GM12878 (cell line): ENCODE measurements at regions not wholly inside any gene's neighbourhood (a gene's known extent, or its start where the extent isn't known, plus 50 kb on each side); places are given as distances from the start of the nearest gene placed in this dataset.

Experiments used
- ATAC-seq: fragments of 200-7000 bp; cut with Tn5 transposase; 3 replicates; pipeline ENCODE4 v1.9.1; 2020; ENCODE audit warnings: mild to moderate bottlenecking, moderate library complexity
- BruUV-seq: library from RNA; stranded (reverse); fragments of 400-500 nt; replicated peaks from 2 replicates; lab custom pipeline; 2021; lab: Mats Ljungman, UMichigan
- CTCF ChIA-PET: fragments of 300-600 bp; sonication (Branson Sonifier 250); formaldehyde crosslinking; extraction: SDS; loops from one replicate; lab custom pipeline; 2021; ENCODE audit warnings: inconsistent platforms; lab: Yijun Ruan, JAX
- POLR2A ChIA-PET: fragments of 350-600 bp; formaldehyde crosslinking; extraction: SDS; loops from one replicate; lab custom pipeline; 2021; ENCODE audit warnings: inconsistent platforms; lab: Charles Lee
- RAD21 ChIA-PET: fragments of 300-600 bp; sonication (Branson Sonifier 250); formaldehyde crosslinking; loops from one replicate; lab custom pipeline; 2023; ENCODE audit warnings: antibody characterized with exemption; ENCODE audit not compliant: unreplicated experiment; lab: Charles Lee
- SMC1A ChIA-PET: fragments of 300-600 bp; sonication (Branson Sonifier 250); formaldehyde crosslinking; loops from one replicate; lab custom pipeline; 2023; ENCODE audit not compliant: unreplicated experiment, uncharacterized antibody; lab: Charles Lee
- DNase-seq: peaks from one replicate; pipeline ENCODE4 v3.0.0-alpha.2; 2011; ENCODE audit warnings: low read depth, low spot score
- FAIRE-seq: peaks from 3 replicates; lab custom pipeline; 2011; peaks lifted over from hg19 to GRCh38; lab: Jason Lieb, UNC
- H2AFZ ChIP-seq: 2 replicates; pipeline ENCODE4 v1.6.0; 2011; ENCODE audit warnings: low read depth, low read length, control low read depth; ENCODE audit not compliant: control insufficient read depth
- H3K27ac ChIP-seq: 2 replicates; pipeline ENCODE4 v1.5.1; 2011; ENCODE audit warnings: control low read depth; ENCODE audit not compliant: control insufficient read depth, insufficient read depth
- H3K27me3 ChIP-seq, 2 experiments: replicated peaks in 1 of 2; 2 replicates each; pipeline versions ENCODE4 v1.6.0 to v1.6.1; 2011; ENCODE audit warnings: low read length in 1 of 2; ENCODE audit not compliant: control insufficient read depth in 2 of 2, insufficient read depth in 2 of 2
- H3K36me3 ChIP-seq, 2 experiments: 2 replicates each; pipeline ENCODE4 v1.5.1; 2011; ENCODE audit warnings: low read length in 1 of 2; ENCODE audit not compliant: control insufficient read depth in 2 of 2, insufficient read depth in 2 of 2
- H3K4me1 ChIP-seq: 2 replicates; pipeline ENCODE4 v1.6.1; 2011; ENCODE audit warnings: mild to moderate bottlenecking, low read length, moderate library complexity, mixed read lengths; ENCODE audit not compliant: control insufficient read depth, insufficient read depth
- H3K4me2 ChIP-seq: 2 replicates; pipeline ENCODE4 v1.6.0; 2011; ENCODE audit warnings: control low read depth; ENCODE audit not compliant: control insufficient read depth, insufficient read depth
- H3K4me3 ChIP-seq: fragments of 200-600 bp; sonication (generic); 2 replicates; pipeline ENCODE4 v1.5.1; 2016
- H3K79me2 ChIP-seq: 2 replicates; pipeline ENCODE4 v1.6.0; 2011; ENCODE audit warnings: low read length; ENCODE audit not compliant: control insufficient read depth, insufficient read depth
- H3K9ac ChIP-seq: 2 replicates; pipeline ENCODE4 v1.8.0; 2011; ENCODE audit warnings: low read length, control low read depth, mixed read lengths; ENCODE audit not compliant: control insufficient read depth, insufficient read depth
- H3K9me3 ChIP-seq: replicated peaks from 3 replicates; pipeline ENCODE4 v1.5.1; 2011; ENCODE audit warnings: mild to moderate bottlenecking, low read length; ENCODE audit not compliant: control insufficient read depth, insufficient read depth
- H4K20me1 ChIP-seq: 2 replicates; pipeline ENCODE4 v1.6.0; 2011; ENCODE audit not compliant: control insufficient read depth, insufficient read depth
- IRF4 ChIP-seq: IDR thresholded peaks from 2 replicates; pipeline ENCODE4 v1.6.1; 2011; ENCODE audit warnings: low read depth, low read length
- JUNB ChIP-seq: IDR thresholded peaks from 2 replicates; pipeline ENCODE4 v1.6.1; 2016; ENCODE audit warnings: antibody characterized with exemption, mild to moderate bottlenecking
- PKNOX1 ChIP-seq: fragments of 450-650 bp; IDR thresholded peaks from 2 replicates; pipeline ENCODE4 v1.6.1; 2016; ENCODE audit warnings: mild to moderate bottlenecking
- RUNX3 ChIP-seq: IDR thresholded peaks from 2 replicates; pipeline ENCODE4 v1.6.1; 2012; ENCODE audit warnings: low read length, inconsistent platforms
- TARDBP ChIP-seq: IDR thresholded peaks from 2 replicates; pipeline ENCODE4 v1.6.1; 2016; ENCODE audit warnings: borderline replicate concordance
- WGBS: methylation state at CpG from one replicate; pipeline ENCODE4 v1.1.6; 2016; ENCODE audit warnings: low lambda C conversion rate; ENCODE audit not compliant: insufficient replicate concordance, insufficient coverage; ENCODE audit errors: missing lambda C conversion rate; 5-methylcytosine and 5-hydroxymethylcytosine counted together
- in situ Hi-C: fragments of 300-500 bp; cut with MboI; formaldehyde crosslinking; loops from 9 replicates; pipeline ENCODE4 v1.14.3; 2018; ENCODE audit warnings: mixed read lengths
- intact Hi-C: fragments of 100-400 bp; cut with micrococcal nuclease; formaldehyde crosslinking; loops from one replicate; pipeline ENCODE4 v1.14.2; 2022; ENCODE audit not compliant: unreplicated experiment

DNA sequence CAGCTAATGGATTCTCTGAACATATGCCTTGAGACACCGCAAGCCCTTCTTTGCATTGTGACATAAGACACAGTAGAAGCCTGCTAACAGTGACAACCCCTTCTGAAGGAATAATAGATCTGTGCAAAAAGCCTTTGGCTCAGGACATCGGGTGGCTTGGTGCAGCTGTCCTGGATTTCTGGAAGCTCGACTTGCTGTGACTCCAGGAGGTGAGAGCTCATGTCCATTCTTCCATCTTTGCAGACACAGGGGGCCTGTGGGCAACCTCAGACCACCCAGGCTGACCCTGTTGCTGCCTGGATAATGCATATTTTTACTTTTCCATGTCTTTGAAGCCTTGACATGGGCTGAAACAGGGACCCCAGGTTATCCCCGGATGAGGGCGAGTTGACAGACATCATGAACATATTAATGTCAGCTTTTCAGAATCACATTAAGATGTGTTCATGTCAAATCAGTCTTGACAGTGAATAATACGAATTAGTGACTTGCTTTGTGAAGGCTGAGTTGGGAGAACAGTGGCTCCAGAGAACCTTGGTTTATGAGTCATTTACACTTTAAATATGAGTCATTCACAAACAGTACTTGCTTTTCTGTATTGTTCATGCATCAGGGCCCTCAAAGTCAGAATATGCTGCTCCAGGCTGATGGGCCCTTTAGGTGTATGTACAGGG is 66.8 kb upstream of the IYD start:
- Histone ChIP-seq H2AFZ (no peak overlapping the region), H3K36me3 (no peaks in the 10 kb centered on the region), H3K79me2 (no peaks in the 10 kb centered on the region), H3K4me2 (no peak overlapping the region), H3K27ac (no peak overlapping the region), H3K4me3 (no peak overlapping the region), H4K20me1 (no peaks in the 10 kb centered on the region), H3K4me1 (no peaks in the 10 kb centered on the region), H3K9me3 (peaks cover 4% of the 10 kb centered on the region; the same call in 2 of the 3 replicates), H3K27me3 (no peaks in the 10 kb centered on the region; a peak in 1 of 4 replicates), H3K9ac (no peak overlapping the region)
- CTCF ChIA-PET, result interaction anchor here (0.7 to 1.1 kb wide), 2 partner anchors 221 to 231 kb away, joined by 3 read pairs; no protein-coding TSS in a partner anchor
- intact Hi-C loops, result loop anchor here (2.0 kb wide), 1 partner anchor 27 kb away; no protein-coding TSS in a partner anchor
- no TSS peak for BruUV-seq
- DNase-seq (no peak), FAIRE-seq (no peak), ATAC-seq (peak; percentile 93)
- TF ChIP-seq RUNX3 (peak; percentile 27; the same call in 1 of the 2 replicates), TARDBP (no peak), JUNB (peak; percentile 78), PKNOX1 (0 out of 2 replicates have a peak, but pooled peaks have one; percentile 30), IRF4 (peak; percentile 59; the same call in 1 of the 2 replicates)
- WGBS, result 11% methylated on average over 6 of the region's 6 CpGs
- SMC1A ChIA-PET, result interaction anchor here (1.3 to 1.5 kb wide), 2 partner anchors 93 to 221 kb away, joined by 3 to 4 read pairs; no protein-coding TSS in a partner anchor
- in situ Hi-C loops, result no loop called here
- POLR2A ChIA-PET, result no interaction called here
- RAD21 ChIA-PET, result no interaction called here
